ENCODE measurements at regions not wholly inside any gene's neighbourhood (a gene's known extent, or its start where the extent isn't known, plus 50 kb on each side); places are given as distances from the start of the nearest gene placed in this dataset.
"Not testable (repeated sequence)": the region's sequence is repeated elsewhere in the genome, so short reads cannot be mapped to it uniquely, and the experiment has no call there.

- no peak for DNase-seq
These were observed 103.7 kb upstream of the CTBP2 start for GRCh38 chr10:125264091-125264490.

GRCh38 chr10:125263551-125263950 is 103.2 kb upstream of the CTBP2 start:
- no peak for DNase-seq

- no peak for DNase-seq
These were observed 102.6 kb upstream of the CTBP2 start for GRCh38 chr10:125262920-125263319.

GRCh38 chr10:125262409-125262808 is 102.0 kb upstream of the CTBP2 start:
- no peak for DNase-seq

GRCh38 chr10:125261491-125262186 is 101.3 kb upstream of the CTBP2 start:
- DNase-seq = no peak

GRCh38 chr10:125260260-125260659 is 99.9 kb upstream of the CTBP2 start:
- no peak for DNase-seq

GRCh38 chr10:125259651-125260050 is 99.3 kb upstream of the CTBP2 start:
- no peak for DNase-seq

- DNase-seq = no peak
These were observed 98.3 kb upstream of the CTBP2 start for GRCh38 chr10:125258676-125259075.

- no peak for DNase-seq
These were observed 97.3 kb upstream of the CTBP2 start for GRCh38 chr10:125257521-125258108.

GRCh38 chr10:125256026-125256425 is 95.7 kb upstream of the CTBP2 start:
- no peak for DNase-seq

GRCh38 chr10:125252937-125253336 is 92.6 kb upstream of the CTBP2 start:
- DNase-seq = no peak

GRCh38 chr10:125250834-125251233 is 90.5 kb upstream of the CTBP2 start:
- not testable (repeated sequence) for DNase-seq

GRCh38 chr10:125249948-125250347 is 89.6 kb upstream of the CTBP2 start:
- no peak for DNase-seq

GRCh38 chr10:125248489-125248888 is 88.1 kb upstream of the CTBP2 start:
- no peak for DNase-seq

GRCh38 chr10:125247576-125247975 is 87.2 kb upstream of the CTBP2 start:
- no peak for DNase-seq

- DNase-seq = no peak
These were observed 83.3 kb upstream of the CTBP2 start for GRCh38 chr10:125243532-125244253.

- no peak for DNase-seq
These were observed 78.3 kb upstream of the CTBP2 start for GRCh38 chr10:125238682-125239081.

- DNase-seq = no peak
These were observed 75.7 kb upstream of the CTBP2 start for GRCh38 chr10:125236091-125236490.

GRCh38 chr10:125235093-125236069 is 75.0 kb upstream of the CTBP2 start:
- DNase-seq = no peak

GRCh38 chr10:125234576-125234975 is 74.2 kb upstream of the CTBP2 start:
- not testable (repeated sequence) for DNase-seq

- no peak for DNase-seq
These were observed 73.4 kb upstream of the CTBP2 start for GRCh38 chr10:125233726-125234125.

- no peak for DNase-seq
These were observed 72.5 kb upstream of the CTBP2 start for GRCh38 chr10:125232841-125233240.

Measured in NCI-H2081 treated with DMSO at 0.1 percent for 48 hours (cell line).